HFFc6 (cell line): ENCODE measurements at regions not wholly inside any gene's neighbourhood (a gene's known extent, or its start where the extent isn't known, plus 50 kb on each side); places are given as distances from the start of the nearest gene placed in this dataset.

Source experiments
- DNase-seq: peaks from one replicate; pipeline ENCODE4 v3.0.0-alpha.2; 2018
- H3K27ac Mint-ChIP-seq: 2 replicates; pipeline ENCODE4 v1.8.0; 2020; ENCODE audit warnings: mild to moderate bottlenecking, mixed read lengths
- H3K27me3 Mint-ChIP-seq: 2 replicates; pipeline ENCODE4 v1.8.0; 2021; ENCODE audit warnings: mild to moderate bottlenecking, moderate library complexity, mixed read lengths; ENCODE audit not compliant: insufficient read depth
- H3K36me3 Mint-ChIP-seq: 2 replicates; pipeline ENCODE4 v1.8.0; 2021; ENCODE audit warnings: low read depth, mixed read lengths
- H3K4me1 Mint-ChIP-seq: 2 replicates; pipeline ENCODE4 v1.8.0; 2020; ENCODE audit warnings: low read depth, mixed read lengths
- H3K4me3 Mint-ChIP-seq: 2 replicates; pipeline ENCODE4 v1.8.0; 2020; ENCODE audit warnings: mild to moderate bottlenecking, moderate library complexity, mixed read lengths
- H3K9me3 Mint-ChIP-seq: 2 replicates; pipeline ENCODE4 v1.8.0; 2020; ENCODE audit warnings: mild to moderate bottlenecking, mixed read lengths
- CTCF ChIP-seq: fragments of 200-600 bp; sonication (generic); IDR thresholded peaks from 2 replicates; pipeline ENCODE4 v1.5.0; 2021; ENCODE audit warnings: antibody characterized with exemption, mild to moderate bottlenecking

- Mint-ChIP-seq H3K27ac (peak overlapping the region; percentile 67), H3K27me3 (no peaks in the 10 kb centered on the region), H3K36me3 (0 out of 2 replicates have a peak, but pooled peaks cover 6% of the 10 kb centered on the region), H3K4me1 (peaks cover 54% of the 10 kb centered on the region), H3K4me3 (no peak overlapping the region), H3K9me3 (no peaks in the 10 kb centered on the region)
- no peak for DNase-seq
- no peak for TF ChIP-seq CTCF
Observed at GRCh38 chr4:60743654-60744053, 456.5 kb upstream of the ADGRL3 start.

GRCh38 chr4:60744767-60745166, 455.4 kb upstream of the ADGRL3 start:
- peak; percentile 73 for TF ChIP-seq CTCF
- Mint-ChIP-seq H3K4me1 (peaks cover 52% of the 10 kb centered on the region), H3K27ac (peak overlapping the region; percentile 49), H3K9me3 (no peaks in the 10 kb centered on the region), H3K4me3 (no peak overlapping the region), H3K27me3 (no peaks in the 10 kb centered on the region), H3K36me3 (0 out of 2 replicates have a peak, but pooled peaks cover 5% of the 10 kb centered on the region)
- DNase-seq = peak; percentile 59

- H3K27ac Mint-ChIP-seq = no peak overlapping the region
- peaks cover 56% of the 10 kb centered on the region for H3K4me1 Mint-ChIP-seq
- no peak for DNase-seq
Observed at GRCh38 chr4:60745800-60746571, 454.1 kb upstream of the ADGRL3 start.

GRCh38 chr4:60750962-60751361, 449.2 kb upstream of the ADGRL3 start:
- Mint-ChIP-seq H3K4me1 (peaks cover 17% of the 10 kb centered on the region), H3K36me3 (0 out of 2 replicates have a peak, but pooled peaks cover 5% of the 10 kb centered on the region), H3K27me3 (no peaks in the 10 kb centered on the region), H3K27ac (no peak overlapping the region), H3K4me3 (no peak overlapping the region), H3K9me3 (no peaks in the 10 kb centered on the region)
- no peak for DNase-seq
- TF ChIP-seq CTCF = no peak

More at GRCh38 chr4:60745800-60746571, 454.1 kb upstream of the ADGRL3 start:
- H3K36me3 Mint-ChIP-seq = 0 out of 2 replicates have a peak, but pooled peaks cover 5% of the 10 kb centered on the region
- H3K4me3 Mint-ChIP-seq = no peak overlapping the region
- no peaks in the 10 kb centered on the region for H3K27me3 Mint-ChIP-seq
- H3K9me3 Mint-ChIP-seq = no peaks in the 10 kb centered on the region
- no peak for TF ChIP-seq CTCF

GRCh38 chr4:60757986-60758680, 442.0 kb upstream of the ADGRL3 start:
- no peaks in the 10 kb centered on the region for H3K27me3 Mint-ChIP-seq
- DNase-seq = no peak
- H3K36me3 Mint-ChIP-seq = no peaks in the 10 kb centered on the region
- no peaks in the 10 kb centered on the region for H3K9me3 Mint-ChIP-seq
- peaks cover 47% of the 10 kb centered on the region for H3K4me1 Mint-ChIP-seq
- H3K4me3 Mint-ChIP-seq = peak overlapping the region; percentile 78
- TF ChIP-seq CTCF = no peak
- peak overlapping the region; percentile 49 for H3K27ac Mint-ChIP-seq
